H9 (cell line): ENCODE measurements at regions not wholly inside any gene's neighbourhood (a gene's known extent, or its start where the extent isn't known, plus 50 kb on each side); places are given as distances from the start of the nearest gene placed in this dataset.

Experiments
- DNase-seq: peaks from one replicate; pipeline ENCODE4 v3.0.0-alpha.2; 2017
- H2AFZ ChIP-seq: one replicate; pipeline ENCODE4 v1.6.1; 2013; ENCODE audit warnings: mild to moderate bottlenecking, low read length, control low read depth, moderate library complexity
- H2AK5ac ChIP-seq: 2 replicates; pipeline ENCODE4 v1.6.1; 2013; ENCODE audit warnings: low read length, control low read depth, mixed read lengths; ENCODE audit not compliant: insufficient read length
- H2BK120ac ChIP-seq: one replicate; pipeline ENCODE4 v1.6.1; 2013; ENCODE audit warnings: low read depth, mild to moderate bottlenecking, low read length, control low read depth, inconsistent platforms; ENCODE audit not compliant: poor library complexity, severe bottlenecking
- H2BK12ac ChIP-seq: 2 replicates; pipeline ENCODE4 v1.6.1; 2013; ENCODE audit warnings: low read length, control low read depth, mixed read lengths, low read depth; ENCODE audit not compliant: insufficient read length
- H2BK15ac ChIP-seq: 2 replicates; pipeline ENCODE4 v1.6.1; 2013; ENCODE audit warnings: low read depth, low read length, control low read depth
- H2BK20ac ChIP-seq: one replicate; pipeline ENCODE4 v1.6.1; 2013; ENCODE audit warnings: low read depth, mild to moderate bottlenecking, low read length, control low read depth, inconsistent platforms; ENCODE audit not compliant: poor library complexity, severe bottlenecking
- H2BK5ac ChIP-seq: 2 replicates; pipeline ENCODE4 v1.6.1; 2013; ENCODE audit warnings: low read length, control low read depth, mixed read lengths; ENCODE audit not compliant: insufficient read length
- H3K14ac ChIP-seq: 2 replicates; pipeline ENCODE4 v1.6.1; 2013; ENCODE audit warnings: low read length, control low read depth; ENCODE audit not compliant: insufficient read depth
- H3K18ac ChIP-seq: 2 replicates; pipeline ENCODE4 v1.6.1; 2013; ENCODE audit warnings: low read depth, mild to moderate bottlenecking, mixed read lengths, low read length, control low read depth; ENCODE audit not compliant: insufficient read length
- H3K23ac ChIP-seq: 2 replicates; pipeline ENCODE4 v1.6.1; 2013; ENCODE audit warnings: low read length, control low read depth, mixed read lengths, low read depth; ENCODE audit not compliant: insufficient read length
- H3K23me2 ChIP-seq: 2 replicates; pipeline ENCODE4 v1.6.1; 2013; ENCODE audit warnings: low read depth, mild to moderate bottlenecking, mixed read lengths, low read length, control low read depth; ENCODE audit not compliant: insufficient read length, poor library complexity, severe bottlenecking
- H3K27ac ChIP-seq: 2 replicates; pipeline ENCODE4 v1.5.1; 2013; ENCODE audit warnings: low read length, control low read depth, mixed read lengths, low read depth; ENCODE audit not compliant: insufficient read length
- H3K27me3 ChIP-seq: 2 replicates; pipeline ENCODE4 v1.6.1; 2013; ENCODE audit warnings: low read length, control low read depth, inconsistent platforms; ENCODE audit not compliant: insufficient read depth
- H3K4ac ChIP-seq: 2 replicates; pipeline ENCODE4 v1.6.1; 2013; ENCODE audit warnings: low read depth, mild to moderate bottlenecking, control low read depth, inconsistent platforms, low read length, moderate library complexity
- H3K4me1 ChIP-seq: 2 replicates; pipeline ENCODE4 v1.6.1; 2013; ENCODE audit warnings: low read length, control low read depth, inconsistent platforms; ENCODE audit not compliant: insufficient read depth
- H3K4me2 ChIP-seq: 2 replicates; pipeline ENCODE4 v1.6.1; 2013; ENCODE audit warnings: low read length, control low read depth, mixed read lengths; ENCODE audit not compliant: insufficient read length, insufficient read depth
- H3K56ac ChIP-seq: 2 replicates; pipeline ENCODE4 v1.6.1; 2013; ENCODE audit warnings: low read depth, mild to moderate bottlenecking, mixed read lengths, low read length, control low read depth; ENCODE audit not compliant: insufficient read length
- H3K79me1 ChIP-seq: 2 replicates; pipeline ENCODE4 v1.6.1; 2013; ENCODE audit warnings: low read depth, mild to moderate bottlenecking, moderate library complexity, low read length, control low read depth, inconsistent platforms; ENCODE audit not compliant: insufficient read depth, poor library complexity, severe bottlenecking
- H3K79me2 ChIP-seq: 2 replicates; pipeline ENCODE4 v1.6.1; 2013; ENCODE audit warnings: low read length, control low read depth, inconsistent platforms; ENCODE audit not compliant: insufficient read depth
- H3K9ac ChIP-seq: 2 replicates; pipeline ENCODE4 v1.6.1; 2013; ENCODE audit warnings: low read length, control low read depth, mixed read lengths; ENCODE audit not compliant: insufficient read length; ENCODE audit errors: extremely low read depth
- H3K9me3 ChIP-seq: one replicate; pipeline ENCODE4 v1.6.1; 2013; ENCODE audit warnings: low read depth, low read length, inconsistent platforms; ENCODE audit not compliant: control insufficient read depth
- H3T11ph ChIP-seq: one replicate; pipeline ENCODE4 v1.6.1; 2013; ENCODE audit warnings: mild to moderate bottlenecking, low read length, control low read depth, inconsistent platforms
- H4K20me1 ChIP-seq: one replicate; pipeline ENCODE4 v1.6.1; 2013; ENCODE audit not compliant: control insufficient read depth, insufficient read length, insufficient read depth
- H4K5ac ChIP-seq: 2 replicates; pipeline ENCODE4 v1.6.1; 2013; ENCODE audit warnings: low read depth, mild to moderate bottlenecking, mixed read lengths, low read length, control low read depth; ENCODE audit not compliant: insufficient read length
- H4K8ac ChIP-seq: replicated peaks from 2 replicates; pipeline ENCODE4 v1.6.1; 2013; ENCODE audit warnings: low read length, control low read depth, mixed read lengths, low read depth; ENCODE audit not compliant: insufficient read length
- H4K91ac ChIP-seq: 2 replicates; pipeline ENCODE4 v1.6.1; 2013; ENCODE audit warnings: low read depth, mild to moderate bottlenecking, moderate library complexity, mixed read lengths, low read length, control low read depth; ENCODE audit not compliant: insufficient read length
- H3K27ac Mint-ChIP-seq, 3 experiments: 2 replicates in 2 of 3; 3 replicates in 1 of 3; pipeline ENCODE4 v1.8.0; 2020 to 2021; ENCODE audit warnings: mixed read lengths in 3 of 3, mild to moderate bottlenecking in 1 of 3, moderate library complexity in 1 of 3
- H3K27me3 Mint-ChIP-seq: 2 replicates; pipeline ENCODE4 v1.8.0; 2021; ENCODE audit warnings: low read depth, mild to moderate bottlenecking, moderate library complexity, mixed read lengths
- H3K36me3 Mint-ChIP-seq, 3 experiments: 2 replicates in 2 of 3; 3 replicates in 1 of 3; pipeline ENCODE4 v1.8.0; 2020 to 2021; ENCODE audit warnings: low read depth in 3 of 3, mixed read lengths in 3 of 3; ENCODE audit not compliant: insufficient read depth in 1 of 3
- H3K4me1 Mint-ChIP-seq, 2 experiments: 2 replicates each; pipeline ENCODE4 v1.8.0; 2020; ENCODE audit warnings: mixed read lengths in 2 of 2
- H3K4me3 Mint-ChIP-seq, 2 experiments: 2 replicates in 1 of 2; 3 replicates in 1 of 2; pipeline ENCODE4 v1.8.0; 2020 to 2021; ENCODE audit warnings: mild to moderate bottlenecking in 2 of 2, mixed read lengths in 2 of 2, moderate library complexity in 1 of 2
- H3K9me3 Mint-ChIP-seq, 2 experiments: 2 replicates in 1 of 2; 3 replicates in 1 of 2; pipeline ENCODE4 v1.8.0; 2020; ENCODE audit warnings: mild to moderate bottlenecking in 2 of 2, mixed read lengths in 2 of 2, moderate library complexity in 1 of 2
- CTCF ChIP-seq: fragments of 200-600 bp; sonication (generic); conservative IDR thresholded peaks from 3 replicates; pipeline ENCODE4 v1.8.0; 2021; ENCODE audit warnings: antibody characterized with exemption, mild to moderate bottlenecking
- WGBS: extraction: QIAGEN DNeasy Blood & Tissue Kit; methylation state at CpG from one replicate; pipeline ENCODE4 v1.1.7; 2013; ENCODE audit warnings: missing lambda C conversion rate, low lambda C conversion rate, mixed read lengths; ENCODE audit not compliant: insufficient read length; ENCODE audit errors: extremely low coverage; 5-methylcytosine and 5-hydroxymethylcytosine counted together

DNA sequence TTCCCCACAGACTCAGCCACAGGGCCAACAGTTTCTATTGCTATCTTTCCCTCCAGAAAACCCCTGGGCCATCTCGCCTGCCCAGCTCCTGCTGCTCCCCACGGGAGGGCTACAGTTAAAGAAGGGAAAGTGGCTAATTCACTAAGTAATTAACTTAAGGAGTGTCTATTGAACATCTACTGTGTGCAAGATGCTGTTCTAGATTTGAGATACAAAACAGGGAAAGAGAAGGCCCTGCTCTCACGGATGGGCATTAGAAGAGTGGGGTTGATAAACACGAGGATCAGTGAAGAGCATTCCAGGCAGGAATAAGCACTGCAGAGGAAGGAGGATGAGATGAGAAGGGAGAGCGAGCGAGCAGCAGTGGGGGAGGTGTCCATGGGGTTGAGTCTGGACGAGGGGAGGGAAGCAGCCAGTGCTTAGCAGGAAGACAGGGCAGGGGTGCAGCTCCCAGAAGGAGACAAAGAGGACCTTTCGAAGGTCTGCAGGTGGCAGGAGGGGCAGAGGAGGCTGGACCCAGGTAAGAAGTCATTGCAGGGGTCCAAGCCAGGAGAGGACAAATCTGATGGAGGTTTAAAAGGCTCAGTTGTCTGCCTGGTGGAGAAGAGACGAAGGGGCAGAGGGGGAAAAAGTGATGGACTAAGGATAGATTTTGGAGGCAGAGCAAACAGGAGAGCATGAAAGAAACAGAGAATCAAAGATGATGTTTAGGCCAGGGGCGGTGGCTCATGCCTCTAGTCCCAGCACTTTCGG, 64.7 kb downstream of the KLF15 start:
- TF ChIP-seq CTCF: no peak
- no peak overlapping the region for H2BK12ac ChIP-seq
- no peaks in the 10 kb centered on the region; the same call in 1 of the 2 replicates for H3K27me3 ChIP-seq
- H4K8ac ChIP-seq: no peak overlapping the region
- H3K9me3 Mint-ChIP-seq: no peaks in the 10 kb centered on the region; a peak in 2 of 5 replicates
- H3K27ac ChIP-seq: no peak overlapping the region
- no peak overlapping the region for H2BK20ac ChIP-seq
- no peak overlapping the region; a peak in 1 of 7 replicates for H3K27ac Mint-ChIP-seq
- no CpG with 5 or more reads among the region's 11 CpGs for WGBS
- no peaks in the 10 kb centered on the region for H3K9me3 ChIP-seq
- 0 out of 7 replicates have a peak, but pooled peaks cover 0 to 1% (median 0%) of the 10 kb centered on the region in 3 experiments for H3K36me3 Mint-ChIP-seq
- H2BK15ac ChIP-seq: no peak overlapping the region
- peak; percentile 26 for DNase-seq
- H2BK5ac ChIP-seq: no peak overlapping the region
- H3K4me2 ChIP-seq: no peak overlapping the region
- no peak overlapping the region for H2BK120ac ChIP-seq
- no peak overlapping the region for H3K18ac ChIP-seq
- no peaks in the 10 kb centered on the region; the same call in 1 of the 2 replicates for H3K4me1 ChIP-seq
- peaks cover 10% of the 10 kb centered on the region for H3K23me2 ChIP-seq
- no peak overlapping the region for H3K23ac ChIP-seq
- H4K91ac ChIP-seq: no peak overlapping the region
- no peaks in the 10 kb centered on the region for H4K20me1 ChIP-seq
- H3K79me2 ChIP-seq: no peaks in the 10 kb centered on the region
- no peak overlapping the region for H2AFZ ChIP-seq
- H3K14ac ChIP-seq: no peak overlapping the region
- no peaks in the 10 kb centered on the region for H3K79me1 ChIP-seq
- no peak overlapping the region for H3K4ac ChIP-seq
- no peak overlapping the region for H3K56ac ChIP-seq
- H3K4me3 Mint-ChIP-seq: no peak overlapping the region; a peak in 1 of 5 replicates
- H3T11ph ChIP-seq: no peak overlapping the region
- H4K5ac ChIP-seq: no peak overlapping the region
- peaks cover 50% of the 10 kb centered on the region for H3K27me3 Mint-ChIP-seq
- no peak overlapping the region for H3K9ac ChIP-seq
- peaks cover 36 to 37% of the 10 kb centered on the region in 2 experiments for H3K4me1 Mint-ChIP-seq
- H2AK5ac ChIP-seq: no peak overlapping the region
